H1 (cell line): ENCODE measurements at regions not wholly inside any gene's neighbourhood (a gene's known extent, or its start where the extent isn't known, plus 50 kb on each side); places are given as distances from the start of the nearest gene placed in this dataset.

ENCODE experiments used
- CTCF ChIA-PET: fragments of 300-600 bp; sonication (Branson Sonifier 250); formaldehyde crosslinking; loops from one replicate; lab custom pipeline; 2021; ENCODE audit not compliant: partially characterized antibody; lab: Charles Lee
- POLR2A ChIA-PET: fragments of 300-600 bp; sonication (Branson Sonifier 250); formaldehyde crosslinking; loops from one replicate; lab custom pipeline; 2021; ENCODE audit warnings: inconsistent platforms; ENCODE audit not compliant: partially characterized antibody; lab: Charles Lee
- DNase-seq, 2 experiments: peaks; one replicate each; pipeline versions ENCODE4 v3.0.0 to v3.0.0-alpha.2; 2010 to 2022; ENCODE audit warnings: low spot score in 2 of 2, low read depth in 1 of 2, mixed read lengths in 1 of 2
- FAIRE-seq: peaks from 2 replicates; lab custom pipeline; 2011; peaks lifted over from hg19 to GRCh38; lab: Jason Lieb, UNC
- H2AFZ ChIP-seq: 2 replicates; pipeline ENCODE4 v1.8.1; 2012; ENCODE audit warnings: low read length, inconsistent platforms
- H2AK5ac ChIP-seq: 2 replicates; pipeline ENCODE4 v1.6.1; 2013; ENCODE audit warnings: low read depth, low read length
- H2BK120ac ChIP-seq: replicated peaks from 2 replicates; pipeline ENCODE3; 2013; ENCODE audit warnings: low read depth, low read length, inconsistent platforms
- H2BK12ac ChIP-seq: 2 replicates; pipeline ENCODE4 v1.6.1; 2013; ENCODE audit warnings: low read depth, low read length
- H2BK15ac ChIP-seq: 2 replicates; pipeline ENCODE4 v1.6.1; 2013; ENCODE audit warnings: low read length
- H2BK20ac ChIP-seq: 2 replicates; pipeline ENCODE4 v1.6.1; 2013; ENCODE audit warnings: low read length
- H2BK5ac ChIP-seq: 2 replicates; pipeline ENCODE4 v1.6.1; 2013; ENCODE audit warnings: low read depth, low read length
- H3K14ac ChIP-seq: 2 replicates; pipeline ENCODE4 v1.6.1; 2013; ENCODE audit warnings: inconsistent platforms; ENCODE audit not compliant: insufficient read length
- H3K18ac ChIP-seq: 2 replicates; pipeline ENCODE4 v1.6.1; 2013; ENCODE audit warnings: low read length; ENCODE audit errors: extremely low read depth
- H3K23ac ChIP-seq: 2 replicates; pipeline ENCODE4 v1.6.1; 2013; ENCODE audit warnings: inconsistent platforms; ENCODE audit not compliant: insufficient read length
- H3K23me2 ChIP-seq: 2 replicates; pipeline ENCODE4 v1.6.1; 2013; ENCODE audit warnings: low read depth, low read length
- H3K27ac ChIP-seq: 2 replicates; pipeline ENCODE4 v1.6.1; 2011; ENCODE audit warnings: low read depth, low read length, inconsistent platforms
- H3K27me3 ChIP-seq, 4 experiments: replicated peaks in 1 of 4; 1 replicate in 1 of 4; 2 replicates in 3 of 4; pipeline versions ENCODE4 v1.6.1 to v1.8.1; 2011 to 2013; ENCODE audit warnings: low read length in 3 of 4, mild to moderate bottlenecking in 3 of 4, inconsistent platforms in 2 of 4, mixed read lengths in 2 of 4, moderate library complexity in 1 of 4; ENCODE audit not compliant: control insufficient read depth in 3 of 4, insufficient read depth in 3 of 4; ENCODE audit errors: extremely low read depth in 1 of 4
- H3K36me3 ChIP-seq, 4 experiments: 2 replicates each; pipeline versions ENCODE4 v1.6.1 to v1.8.1; 2011 to 2013; ENCODE audit warnings: mild to moderate bottlenecking in 4 of 4, low read length in 3 of 4, moderate library complexity in 2 of 4, control low read depth in 1 of 4, inconsistent platforms in 1 of 4; ENCODE audit not compliant: insufficient read depth in 4 of 4, control insufficient read depth in 2 of 4
- H3K4ac ChIP-seq: replicated peaks from 2 replicates; pipeline ENCODE3; 2013; ENCODE audit warnings: low read length, low read depth, mixed read lengths, inconsistent platforms; ENCODE audit not compliant: insufficient read length
- H3K4me1 ChIP-seq, 4 experiments: replicated peaks in 1 of 4; 1 replicate in 1 of 4; 2 replicates in 3 of 4; pipeline versions ENCODE4 v1.6.1 to v1.8.1; 2011 to 2013; ENCODE audit warnings: low read length in 3 of 4, inconsistent platforms in 2 of 4, mixed read lengths in 1 of 4; ENCODE audit not compliant: insufficient read depth in 4 of 4, control insufficient read depth in 3 of 4
- H3K4me2 ChIP-seq, 2 experiments: 2 replicates each; pipeline versions ENCODE4 v1.6.1 to v1.8.1; 2011 to 2013; ENCODE audit warnings: low read depth in 2 of 2, low read length in 2 of 2, control low read depth in 1 of 2, inconsistent platforms in 1 of 2, mild to moderate bottlenecking in 1 of 2; ENCODE audit not compliant: insufficient read depth in 1 of 2
- H3K4me3 ChIP-seq, 4 experiments: fragments of 200-600, 300-600 bp in 1 of 4; sonication (generic), shearing (Covaris generic), sonication (Bioruptor Twin) in 1 of 4; 2 replicates each; pipeline versions ENCODE4 v1.5.1 to v1.8.1; 2011 to 2016; ENCODE audit warnings: low read length in 4 of 4, low read depth in 3 of 4, control low read depth in 2 of 4, inconsistent platforms in 2 of 4, mild to moderate bottlenecking in 2 of 4, mixed read lengths in 1 of 4, moderate library complexity in 1 of 4; ENCODE audit not compliant: insufficient read depth in 2 of 4; ENCODE audit errors: extremely low read depth in 1 of 4
- H3K56ac ChIP-seq: replicated peaks from 2 replicates; pipeline ENCODE3; 2013; ENCODE audit warnings: low read depth, mild to moderate bottlenecking, mixed read lengths, low read length, inconsistent platforms; ENCODE audit not compliant: insufficient read length
- H3K79me1 ChIP-seq: 2 replicates; pipeline ENCODE4 v1.6.1; 2013; ENCODE audit warnings: low read depth, low read length, control low read depth
- H3K79me2 ChIP-seq, 2 experiments: 2 replicates each; pipeline versions ENCODE4 v1.6.1 to v1.8.1; 2012 to 2013; ENCODE audit warnings: low read length in 2 of 2, mild to moderate bottlenecking in 2 of 2, inconsistent platforms in 1 of 2; ENCODE audit not compliant: insufficient read depth in 2 of 2, control insufficient read depth in 1 of 2
- H3K9ac ChIP-seq, 4 experiments: replicated peaks in 1 of 4; 1 replicate in 1 of 4; 2 replicates in 3 of 4; pipeline versions ENCODE4 v1.6.1 to v1.8.1; 2011 to 2013; ENCODE audit warnings: low read depth in 3 of 4, low read length in 3 of 4, control low read depth in 2 of 4, mild to moderate bottlenecking in 2 of 4, moderate library complexity in 2 of 4, inconsistent platforms in 1 of 4; ENCODE audit errors: extremely low read depth in 1 of 4
- H3K9me3 ChIP-seq, 2 experiments: 2 replicates each; pipeline versions ENCODE4 v1.6.1 to v1.8.1; 2012 to 2013; ENCODE audit warnings: mild to moderate bottlenecking in 2 of 2, moderate library complexity in 2 of 2, control low read depth in 1 of 2, inconsistent platforms in 1 of 2, low read depth in 1 of 2, low read length in 1 of 2, mixed read lengths in 1 of 2; ENCODE audit not compliant: insufficient read depth in 2 of 2
- H4K20me1 ChIP-seq, 2 experiments: replicated peaks in 1 of 2; 2 replicates each; pipeline versions ENCODE3 to v1.8.1; 2011 to 2013; ENCODE audit warnings: inconsistent platforms in 2 of 2, low read length in 2 of 2, mild to moderate bottlenecking in 1 of 2; ENCODE audit not compliant: insufficient read depth in 2 of 2, control insufficient read depth in 1 of 2
- H4K5ac ChIP-seq: 2 replicates; pipeline ENCODE4 v1.6.1; 2013; ENCODE audit warnings: low read length, low read depth, mixed read lengths, inconsistent platforms; ENCODE audit not compliant: insufficient read length
- H4K8ac ChIP-seq: 2 replicates; pipeline ENCODE4 v1.8.0; 2013; ENCODE audit warnings: mild to moderate bottlenecking, moderate library complexity, low read length, inconsistent platforms; ENCODE audit not compliant: insufficient read depth; ENCODE audit errors: extremely low read depth
- H4K91ac ChIP-seq: replicated peaks from 2 replicates; pipeline ENCODE3; 2013; ENCODE audit warnings: low read length, mixed read lengths, inconsistent platforms; ENCODE audit not compliant: insufficient read length
- BCL11A ChIP-seq, 2 experiments: IDR thresholded peaks; one replicate each; pipeline ENCODE4 v1.6.1; 2011; ENCODE audit warnings: low read depth in 2 of 2, low read length in 2 of 2, mild to moderate bottlenecking in 2 of 2
- CTCF ChIP-seq, 3 experiments: IDR thresholded peaks; 1 replicate in 2 of 3; 2 replicates in 1 of 3; pipeline versions ENCODE4 v1.5.1 to v1.6.1; 2011; ENCODE audit warnings: low read length in 3 of 3, mild to moderate bottlenecking in 3 of 3, inconsistent platforms in 2 of 3, low read depth in 1 of 3, moderate library complexity in 1 of 3; ENCODE audit not compliant: insufficient read depth in 1 of 3; ENCODE audit errors: control extremely low read depth in 1 of 3
- RAD21 ChIP-seq, 2 experiments: IDR thresholded peaks in 1 of 2; conservative IDR thresholded peaks in 1 of 2; 2 replicates each; pipeline ENCODE4 v1.6.1; 2011; ENCODE audit warnings: low read depth in 2 of 2, low read length in 2 of 2, improper control_type of control experiment in 1 of 2, inconsistent platforms in 1 of 2, mild to moderate bottlenecking in 1 of 2, moderate library complexity in 1 of 2
- SIX5 ChIP-seq: IDR thresholded peaks from 2 replicates; pipeline ENCODE4 v1.6.1; 2011; ENCODE audit warnings: mild to moderate bottlenecking, low read depth, low read length
- WGBS, 2 experiments: shearing (Covaris generic) in 1 of 2; methylation state at CpG; one replicate each; pipeline versions ENCODE4 v1.1.6 to v1.1.7; 2013 to 2015; ENCODE audit warnings: low lambda C conversion rate in 2 of 2, mixed read lengths in 2 of 2, inconsistent platforms in 1 of 2, low coverage in 1 of 2, missing lambda C conversion rate in 1 of 2; ENCODE audit not compliant: insufficient replicate concordance in 2 of 2, insufficient coverage in 1 of 2, insufficient read length in 1 of 2; ENCODE audit errors: extremely low coverage in 1 of 2, missing lambda C conversion rate in 1 of 2; 5-methylcytosine and 5-hydroxymethylcytosine counted together

GRCh38 chr1:30111431-30111830 lies 612.0 kb downstream of the MATN1 start:
- H2AFZ ChIP-seq: no peak overlapping the region
- peak overlapping the region in 1 of 4 experiments; percentile 33; a peak in 1 of 8 replicates for H3K4me3 ChIP-seq
- H2BK12ac ChIP-seq: no peak overlapping the region
- no peaks in the 10 kb centered on the region for H3K27me3 ChIP-seq
- POLR2A ChIA-PET: no interaction called here
- H3K14ac ChIP-seq: no peak overlapping the region
- no peak overlapping the region for H3K18ac ChIP-seq
- H3K9ac ChIP-seq: no peak overlapping the region
- no peaks in the 10 kb centered on the region for H3K4me1 ChIP-seq
- H4K20me1 ChIP-seq: no peaks in the 10 kb centered on the region
- 15% methylated on average over 14 of the region's 14 CpGs; no CpG with 5 or more reads in 1 of the 2 experiments for WGBS, 2 experiments
- no peak overlapping the region for H4K91ac ChIP-seq
- TF ChIP-seq BCL11A (IDR thresholded peaks at IDR 0.05; ENCODE audit: low read depth in 2 of 2, low read length in 2 of 2): no peak
- peak; percentile 79 to 85 (median 80) for TF ChIP-seq CTCF (IDR thresholded peaks at IDR 0.05; ENCODE audit: control extremely low read depth in 1 of 3, insufficient read depth in 1 of 3, low read depth in 1 of 3, low read length in 3 of 3)
- peak; percentile 88 for TF ChIP-seq RAD21 (IDR thresholded peaks at IDR 0.05 in 1 of 2, conservative IDR thresholded peaks at IDR 0.05 in 1 of 2; ENCODE audit: low read depth in 2 of 2, low read length in 2 of 2)
- TF ChIP-seq SIX5: no peak
- TF ChIP-seq, all 59 proteins: peak for 2
- Histone ChIP-seq H2BK120ac (no peak overlapping the region), H3K79me1 (no peaks in the 10 kb centered on the region), H3K4me2 (peak overlapping the region in 1 of 2 experiments; percentile 34; a peak in 1 of 4 replicates), H3K9me3 (no peaks in the 10 kb centered on the region), H2AK5ac (no peak overlapping the region), H3K36me3 (no peaks in the 10 kb centered on the region), H3K79me2 (no peaks in the 10 kb centered on the region), H3K4ac (no peak overlapping the region), H3K56ac (no peak overlapping the region), H3K23me2 (no peaks in the 10 kb centered on the region), H2BK20ac (no peak overlapping the region), H2BK15ac (no peak overlapping the region), H4K8ac (no peak overlapping the region), H3K23ac (no peak overlapping the region), H2BK5ac (no peak overlapping the region), H4K5ac (no peak overlapping the region), H3K27ac (no peak overlapping the region)
- DNase-seq (peak; percentile 34 to 77), FAIRE-seq (peak; percentile 73)
- CTCF ChIA-PET: interaction anchor here (0.5 to 3.2 kb wide), 45 partner anchors 9 to 780 kb away, joined by 3 to 19 read pairs (median 4); no protein-coding TSS in a partner anchor
